DMS79 (cell line): ENCODE measurements at regions not wholly inside any gene's neighbourhood (a gene's known extent, or its start where the extent isn't known, plus 50 kb on each side); places are given as distances from the start of the nearest gene placed in this dataset.

Experiments
- DNase-seq: peaks from one replicate; lab custom pipeline; 2025; lab: John Stamatoyannopoulos, UW

- no peak for DNase-seq
Measured at GRCh38 chr5:6166698-6167394, 211.5 kb downstream of the MED10 start.

- DNase-seq: no peak
Measured at GRCh38 chr5:6163913-6164312, 214.4 kb downstream of the MED10 start.

- no peak for DNase-seq
Measured at GRCh38 chr5:6162175-6162574, 216.2 kb downstream of the MED10 start.

- DNase-seq: no peak
Measured at GRCh38 chr5:6161257-6161656, 217.1 kb downstream of the MED10 start.

GRCh38 chr5:6159832-6160430, 218.4 kb downstream of the MED10 start:
- no peak for DNase-seq

- no peak for DNase-seq
Measured at GRCh38 chr5:6158974-6159831, 219.1 kb downstream of the MED10 start.

- no peak for DNase-seq
Measured at GRCh38 chr5:6154216-6154615, 224.1 kb downstream of the MED10 start.

- no peak for DNase-seq
Measured at GRCh38 chr5:6146271-6146670, 232.1 kb downstream of the MED10 start.

- DNase-seq: no peak
Measured at GRCh38 chr5:6145616-6146237, 232.6 kb downstream of the MED10 start.

GRCh38 chr5:6143523-6143922, 234.8 kb downstream of the MED10 start:
- no peak for DNase-seq

GRCh38 chr5:6142353-6142752, 236.0 kb downstream of the MED10 start:
- DNase-seq: no peak

GRCh38 chr5:6140219-6140618, 238.1 kb downstream of the MED10 start:
- DNase-seq: no peak

GRCh38 chr5:6135977-6136376, 242.4 kb downstream of the MED10 start:
- no peak for DNase-seq

- DNase-seq: no peak
Measured at GRCh38 chr5:6134281-6134680, 244.1 kb downstream of the MED10 start.

- DNase-seq: no peak
Measured at GRCh38 chr5:6125781-6126180, 252.6 kb downstream of the MED10 start.

- no peak for DNase-seq
Measured at GRCh38 chr5:6118691-6119090, 259.7 kb downstream of the MED10 start.

GRCh38 chr5:6117212-6117611, 261.1 kb downstream of the MED10 start:
- no peak for DNase-seq

- DNase-seq: no peak
Measured at GRCh38 chr5:6115852-6116251, 262.5 kb downstream of the MED10 start.

- no peak for DNase-seq
Measured at GRCh38 chr5:6112538-6112937, 265.8 kb downstream of the MED10 start.

GRCh38 chr5:6112125-6112524, 266.2 kb downstream of the MED10 start:
- no peak for DNase-seq

- no peak for DNase-seq
Measured at GRCh38 chr5:6111131-6111530, 267.2 kb downstream of the MED10 start.

GRCh38 chr5:6110441-6111005, 267.8 kb downstream of the MED10 start:
- DNase-seq: no peak
